Peyer's patch (tissue), 4 donors: ENCODE measurements at regions not wholly inside any gene's neighbourhood (a gene's known extent, or its start where the extent isn't known, plus 50 kb on each side); places are given as distances from the start of the nearest gene placed in this dataset.
"Not testable (repeated sequence)": the region's sequence is repeated elsewhere in the genome, so short reads cannot be mapped to it uniquely, and the experiment has no call there.

Experiments
- DNase-seq, 3 donors: peaks; one replicate each; pipeline ENCODE4 v3.0.0-alpha.2; 2017 to 2019
- H3K27ac ChIP-seq, 4 donors: fragments of 200-600 bp; sonication (generic); one replicate each; pipeline ENCODE4 v1.5.1; 2016 to 2019
- H3K27me3 ChIP-seq, 2 donors: fragments of 200-600 bp; sonication (generic); one replicate each; pipeline ENCODE4 v1.5.1; 2019
- H3K36me3 ChIP-seq, 3 donors: fragments of 200-600 bp; sonication (generic); one replicate each; pipeline ENCODE4 v1.5.1; 2016 to 2019
- H3K4me1 ChIP-seq, 4 donors: fragments of 200-600 bp; sonication (generic); one replicate each; pipeline ENCODE4 v1.5.1; 2016 to 2019
- H3K4me3 ChIP-seq, 4 donors: fragments of 200-600 bp; sonication (generic); 1 replicate in 3 of 4; 2 replicates in 1 of 4; pipeline ENCODE4 v1.5.1; 2016 to 2019; ENCODE audit warnings: mild to moderate bottlenecking in 1 of 4
- H3K9me3 ChIP-seq, 4 donors: fragments of 200-600 bp; sonication (generic); one replicate each; pipeline ENCODE4 v1.5.1; 2016 to 2019; ENCODE audit warnings: mild to moderate bottlenecking in 1 of 4
- POLR2A ChIP-seq, 2 donors: fragments of 450-650 bp; IDR thresholded peaks; one replicate each; pipeline ENCODE4 v1.5.1; 2017; ENCODE audit warnings: antibody characterized with exemption in 2 of 2, mild to moderate bottlenecking in 2 of 2, moderate library complexity in 2 of 2
- TF ChIP-seq, protein P1 (sequence below), 6 experiments: fragments of 450-650 bp in 4 of 6; fragments of 200-600 bp in 2 of 6; sonication (generic) in 1 of 6; IDR thresholded peaks; one replicate each; pipeline ENCODE4 v1.5.1; 2017 to 2019; ENCODE audit warnings: antibody characterized with exemption in 6 of 6, mild to moderate bottlenecking in 3 of 6, moderate library complexity in 1 of 6

DNA sequence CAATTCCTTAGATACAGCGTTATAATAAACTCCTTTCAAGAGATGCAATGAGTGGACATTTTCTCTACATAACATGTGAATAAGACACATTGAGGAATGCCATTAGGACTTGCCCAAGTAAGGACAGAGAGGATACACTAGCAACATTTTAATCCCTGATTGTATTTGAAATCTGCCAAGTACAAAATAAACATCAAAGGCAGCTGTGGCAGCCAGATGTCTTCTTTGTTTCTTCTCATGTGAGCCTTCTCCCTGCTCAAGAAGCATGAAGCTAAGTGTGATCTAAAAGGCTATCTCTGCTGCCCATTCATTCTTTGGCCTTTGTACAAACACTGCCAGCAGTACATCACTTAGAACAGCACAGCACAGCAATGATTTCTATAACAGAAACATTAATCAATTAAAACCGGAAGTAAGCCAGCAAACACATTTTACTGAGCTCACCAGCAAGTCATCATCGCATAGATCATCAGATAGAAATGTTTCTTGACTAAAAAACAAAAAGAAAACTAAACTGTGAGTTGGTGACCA lies 364.0 kb downstream of the CNTN6 start:
- H3K4me1 ChIP-seq = no peaks in the 10 kb centered on the region
- H3K4me3 ChIP-seq = no peak overlapping the region
- no peak overlapping the region for H3K27ac ChIP-seq
- H3K27me3 ChIP-seq = no peaks in the 10 kb centered on the region
- no peak for TF ChIP-seq POLR2A (IDR thresholded peaks at IDR 0.05)
- TF ChIP-seq, protein P1, sequence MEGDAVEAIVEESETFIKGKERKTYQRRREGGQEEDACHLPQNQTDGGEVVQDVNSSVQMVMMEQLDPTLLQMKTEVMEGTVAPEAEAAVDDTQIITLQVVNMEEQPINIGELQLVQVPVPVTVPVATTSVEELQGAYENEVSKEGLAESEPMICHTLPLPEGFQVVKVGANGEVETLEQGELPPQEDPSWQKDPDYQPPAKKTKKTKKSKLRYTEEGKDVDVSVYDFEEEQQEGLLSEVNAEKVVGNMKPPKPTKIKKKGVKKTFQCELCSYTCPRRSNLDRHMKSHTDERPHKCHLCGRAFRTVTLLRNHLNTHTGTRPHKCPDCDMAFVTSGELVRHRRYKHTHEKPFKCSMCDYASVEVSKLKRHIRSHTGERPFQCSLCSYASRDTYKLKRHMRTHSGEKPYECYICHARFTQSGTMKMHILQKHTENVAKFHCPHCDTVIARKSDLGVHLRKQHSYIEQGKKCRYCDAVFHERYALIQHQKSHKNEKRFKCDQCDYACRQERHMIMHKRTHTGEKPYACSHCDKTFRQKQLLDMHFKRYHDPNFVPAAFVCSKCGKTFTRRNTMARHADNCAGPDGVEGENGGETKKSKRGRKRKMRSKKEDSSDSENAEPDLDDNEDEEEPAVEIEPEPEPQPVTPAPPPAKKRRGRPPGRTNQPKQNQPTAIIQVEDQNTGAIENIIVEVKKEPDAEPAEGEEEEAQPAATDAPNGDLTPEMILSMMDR (IDR thresholded peaks at IDR 0.05) = no peak
- DNase-seq = no peak
- H3K36me3 ChIP-seq = no peaks in the 10 kb centered on the region
- no peaks in the 10 kb centered on the region for H3K9me3 ChIP-seq

GRCh38 chr3:1462371-1462770 lies 369.5 kb downstream of the CNTN6 start:
- Histone ChIP-seq H3K4me1 (no peaks in the 10 kb centered on the region), H3K4me3 (no peak overlapping the region), H3K27me3 (no peaks in the 10 kb centered on the region), H3K36me3 (no peaks in the 10 kb centered on the region), H3K27ac (no peak overlapping the region), H3K9me3 (no peaks in the 10 kb centered on the region)
- TF ChIP-seq, protein P1 (IDR thresholded peaks at IDR 0.05) = no peak
- no peak for TF ChIP-seq POLR2A (IDR thresholded peaks at IDR 0.05)
- no peak for DNase-seq

- no peak for DNase-seq
- Histone ChIP-seq H3K27me3 (no peaks in the 10 kb centered on the region), H3K9me3 (no peaks in the 10 kb centered on the region), H3K36me3 (no peaks in the 10 kb centered on the region), H3K27ac (no peak overlapping the region), H3K4me1 (no peaks in the 10 kb centered on the region), H3K4me3 (no peak overlapping the region)
- TF ChIP-seq POLR2A (IDR thresholded peaks at IDR 0.05) = no peak
- TF ChIP-seq, protein P1 (IDR thresholded peaks at IDR 0.05) = no peak
Observed at GRCh38 chr3:1462856-1463450, 370.1 kb downstream of the CNTN6 start.

GRCh38 chr3:1465091-1465490 lies 372.3 kb downstream of the CNTN6 start:
- H3K9me3 ChIP-seq, H3K36me3 ChIP-seq, H3K4me1 ChIP-seq, H3K4me3 ChIP-seq, H3K27ac ChIP-seq, H3K27me3 ChIP-seq, DNase-seq: not testable (repeated sequence)

GRCh38 chr3:1468145-1468544 lies 375.3 kb downstream of the CNTN6 start:
- Histone ChIP-seq H3K9me3 (no peaks in the 10 kb centered on the region), H3K36me3 (no peaks in the 10 kb centered on the region), H3K27ac (no peak overlapping the region), H3K4me1 (no peaks in the 10 kb centered on the region), H3K4me3 (no peak overlapping the region), H3K27me3 (no peaks in the 10 kb centered on the region)
- no peak for TF ChIP-seq POLR2A (IDR thresholded peaks at IDR 0.05)
- TF ChIP-seq, protein P1 (IDR thresholded peaks at IDR 0.05) = no peak
- no peak for DNase-seq

DNA sequence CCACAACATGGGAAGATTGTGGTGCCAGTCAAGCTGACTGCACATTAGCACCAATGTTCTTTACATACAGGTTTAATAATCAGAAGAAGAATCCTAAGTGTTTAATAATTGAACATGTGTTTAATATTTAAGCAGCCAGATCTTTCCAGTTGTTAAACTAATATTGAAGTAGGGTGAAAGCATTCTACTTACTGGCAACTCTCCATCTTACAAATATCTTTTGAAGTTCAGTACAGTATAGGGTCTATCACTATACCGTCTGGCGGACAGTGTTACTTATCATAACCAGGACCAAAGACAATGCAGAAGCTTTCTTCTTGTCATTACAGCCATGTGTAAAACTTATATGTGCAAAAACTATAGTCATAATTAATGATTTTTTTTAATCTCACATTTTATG lies 376.4 kb downstream of the CNTN6 start:
- no peak for DNase-seq
- Histone ChIP-seq H3K9me3 (no peaks in the 10 kb centered on the region), H3K4me1 (no peaks in the 10 kb centered on the region), H3K27ac (no peak overlapping the region), H3K4me3 (no peak overlapping the region), H3K36me3 (no peaks in the 10 kb centered on the region), H3K27me3 (no peaks in the 10 kb centered on the region)
- TF ChIP-seq POLR2A (IDR thresholded peaks at IDR 0.05) = no peak
- TF ChIP-seq, protein P1 (IDR thresholded peaks at IDR 0.05) = no peak
